ENCODE measurements at regions not wholly inside any gene's neighbourhood (a gene's known extent, or its start where the extent isn't known, plus 50 kb on each side); places are given as distances from the start of the nearest gene placed in this dataset.

GRCh38 chr1:60842304-60842703, 240.1 kb upstream of the NFIA start:
- TF ChIP-seq CTCF (IDR thresholded peaks at IDR 0.05) (no peak), ZFX (IDR thresholded peaks at IDR 0.05; ENCODE audit: borderline replicate concordance) (no peak)
